ENCODE measurements at regions not wholly inside any gene's neighbourhood (a gene's known extent, or its start where the extent isn't known, plus 50 kb on each side); places are given as distances from the start of the nearest gene placed in this dataset.

GRCh38 chr21:35266546-35266945 lies 217.4 kb upstream of the RUNX1 start:
- TF ChIP-seq MAX (IDR thresholded peaks at IDR 0.05) (no peak), TCF12 (IDR thresholded peaks at IDR 0.05; ENCODE audit: low read depth) (no peak), CREB1 (IDR thresholded peaks at IDR 0.05; ENCODE audit: low read depth) (no peak), CEBPB (IDR thresholded peaks at IDR 0.05) (no peak), FOXM1 (IDR thresholded peaks at IDR 0.05; ENCODE audit: borderline replicate concordance, low read depth) (no peak), EP300 (IDR thresholded peaks at IDR 0.05; ENCODE audit: borderline replicate concordance) (no peak), TEAD4 (IDR thresholded peaks at IDR 0.05) (no peak), TAF1 (IDR thresholded peaks at IDR 0.05; ENCODE audit: low read depth) (no peak)

Data from Ishikawa (cell line).